ENCODE measurements at regions not wholly inside any gene's neighbourhood (a gene's known extent, or its start where the extent isn't known, plus 50 kb on each side); places are given as distances from the start of the nearest gene placed in this dataset.
"Not testable (repeated sequence)": the region's sequence is repeated elsewhere in the genome, so short reads cannot be mapped to it uniquely, and the experiment has no call there.

DNA sequence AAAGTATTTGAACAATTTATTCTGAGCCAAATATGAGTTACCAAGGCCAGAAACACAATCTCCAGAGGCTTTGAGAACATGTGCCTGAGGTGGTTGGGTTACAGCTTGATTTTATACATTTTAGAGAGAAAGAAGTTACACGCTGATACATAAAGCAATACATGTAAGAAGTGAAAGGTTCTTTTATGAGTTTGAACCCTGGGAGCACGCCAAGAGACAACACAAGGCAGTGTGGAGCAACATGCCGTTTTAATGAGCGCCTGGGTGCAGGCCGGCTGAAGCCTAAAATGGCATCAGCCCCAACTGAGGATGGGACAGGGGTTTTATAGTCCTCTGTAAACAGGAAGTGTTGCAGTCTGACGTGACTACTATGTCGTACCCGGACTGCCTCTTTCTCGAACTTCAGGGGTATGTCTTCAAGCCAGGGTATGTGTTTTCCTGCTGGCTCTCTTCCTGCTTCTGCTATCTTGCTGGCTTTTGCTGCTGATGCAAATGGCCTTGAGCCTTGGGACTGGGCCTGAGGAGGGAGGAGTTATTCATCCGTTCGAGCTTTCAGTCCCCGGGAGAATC is 193.7 kb downstream of the CYLC2 start:
- no peak for DNase-seq (ENCODE audit: extremely low read depth, low read depth)
- TF ChIP-seq, protein P1, sequence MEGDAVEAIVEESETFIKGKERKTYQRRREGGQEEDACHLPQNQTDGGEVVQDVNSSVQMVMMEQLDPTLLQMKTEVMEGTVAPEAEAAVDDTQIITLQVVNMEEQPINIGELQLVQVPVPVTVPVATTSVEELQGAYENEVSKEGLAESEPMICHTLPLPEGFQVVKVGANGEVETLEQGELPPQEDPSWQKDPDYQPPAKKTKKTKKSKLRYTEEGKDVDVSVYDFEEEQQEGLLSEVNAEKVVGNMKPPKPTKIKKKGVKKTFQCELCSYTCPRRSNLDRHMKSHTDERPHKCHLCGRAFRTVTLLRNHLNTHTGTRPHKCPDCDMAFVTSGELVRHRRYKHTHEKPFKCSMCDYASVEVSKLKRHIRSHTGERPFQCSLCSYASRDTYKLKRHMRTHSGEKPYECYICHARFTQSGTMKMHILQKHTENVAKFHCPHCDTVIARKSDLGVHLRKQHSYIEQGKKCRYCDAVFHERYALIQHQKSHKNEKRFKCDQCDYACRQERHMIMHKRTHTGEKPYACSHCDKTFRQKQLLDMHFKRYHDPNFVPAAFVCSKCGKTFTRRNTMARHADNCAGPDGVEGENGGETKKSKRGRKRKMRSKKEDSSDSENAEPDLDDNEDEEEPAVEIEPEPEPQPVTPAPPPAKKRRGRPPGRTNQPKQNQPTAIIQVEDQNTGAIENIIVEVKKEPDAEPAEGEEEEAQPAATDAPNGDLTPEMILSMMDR (IDR thresholded peaks at IDR 0.05; ENCODE audit: low read depth, low read length), result no peak

DNA sequence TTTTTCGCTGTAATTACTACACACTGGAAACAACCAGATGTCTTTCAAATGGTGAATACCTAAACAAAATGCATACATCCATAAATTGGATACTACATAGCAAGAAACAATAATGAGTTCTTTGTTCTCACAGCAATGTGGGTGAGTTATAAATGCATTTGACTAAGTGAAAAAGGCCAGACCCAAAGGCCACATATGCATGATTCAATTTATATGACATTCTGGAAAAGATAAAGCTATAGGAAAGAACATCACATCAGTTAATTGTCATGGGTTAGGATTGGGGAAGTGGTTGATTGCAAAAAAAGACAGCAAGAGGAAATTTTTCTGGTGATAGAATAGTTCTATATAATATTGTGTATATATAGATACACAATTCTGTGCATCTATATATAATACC is 198.9 kb downstream of the CYLC2 start:
- no peak for DNase-seq (ENCODE audit: extremely low read depth, low read depth)
- TF ChIP-seq, protein P1 (IDR thresholded peaks at IDR 0.05; ENCODE audit: low read depth, low read length), result no peak

DNA sequence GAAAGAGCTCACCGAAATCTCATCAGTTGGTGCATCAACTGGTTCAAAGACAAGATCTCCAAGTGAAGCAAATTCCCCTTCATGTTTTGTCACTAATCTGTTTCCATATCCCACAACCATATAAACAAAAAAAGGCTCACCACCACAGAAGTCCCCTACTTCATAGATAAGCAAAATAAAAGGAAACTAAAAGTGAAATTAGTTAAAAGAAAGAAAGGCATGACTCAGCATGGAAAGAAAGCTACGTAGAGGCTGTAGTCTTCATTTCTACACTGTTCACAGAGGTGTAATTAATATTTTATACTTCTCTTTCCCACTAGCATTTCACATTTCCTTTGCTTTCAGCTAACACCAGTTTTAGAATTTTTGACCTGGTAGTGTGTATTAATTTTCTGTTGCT is 208.0 kb downstream of the CYLC2 start:
- TF ChIP-seq, protein P1 (IDR thresholded peaks at IDR 0.05; ENCODE audit: low read depth, low read length), result no peak

DNA sequence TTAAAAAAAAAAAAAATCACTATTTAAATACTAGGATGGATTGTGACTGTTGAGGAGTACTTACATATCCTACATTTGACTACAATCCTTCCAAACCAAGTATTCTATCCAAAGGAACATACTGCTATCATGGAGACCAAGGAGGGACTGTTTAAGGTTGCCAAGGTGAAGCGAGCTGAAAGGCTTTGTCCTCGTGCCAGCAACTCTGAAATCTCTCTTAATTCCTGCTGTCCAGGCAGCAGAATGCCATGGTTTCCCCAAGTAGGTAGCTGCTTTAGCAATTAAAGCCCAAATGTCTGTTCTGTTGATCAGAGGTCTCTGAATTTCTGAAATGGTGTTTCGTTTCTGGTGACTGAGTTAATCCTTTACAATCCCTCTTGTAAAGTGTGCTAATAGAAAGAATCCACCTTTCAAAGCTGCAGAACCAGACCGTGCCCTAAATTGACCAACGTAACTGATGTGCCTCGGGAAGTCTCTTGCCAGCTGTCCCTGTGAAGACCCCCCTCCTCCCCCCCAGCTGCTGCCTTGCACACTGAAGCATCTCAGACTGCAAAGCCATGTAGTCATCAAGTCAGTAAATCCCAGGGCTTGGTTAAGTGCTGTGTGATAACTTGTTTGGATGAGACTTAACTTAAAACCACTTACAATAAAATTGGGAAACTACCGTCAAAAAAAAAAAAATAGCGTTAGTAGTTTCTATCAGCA is 210.9 kb downstream of the CYLC2 start:
- DNase-seq (ENCODE audit: extremely low read depth, low read depth), result not testable (repeated sequence)

More for the DNA sequence above, 208.0 kb downstream of the CYLC2 start:
- no peak for DNase-seq (ENCODE audit: extremely low read depth, low read depth)

DNA sequence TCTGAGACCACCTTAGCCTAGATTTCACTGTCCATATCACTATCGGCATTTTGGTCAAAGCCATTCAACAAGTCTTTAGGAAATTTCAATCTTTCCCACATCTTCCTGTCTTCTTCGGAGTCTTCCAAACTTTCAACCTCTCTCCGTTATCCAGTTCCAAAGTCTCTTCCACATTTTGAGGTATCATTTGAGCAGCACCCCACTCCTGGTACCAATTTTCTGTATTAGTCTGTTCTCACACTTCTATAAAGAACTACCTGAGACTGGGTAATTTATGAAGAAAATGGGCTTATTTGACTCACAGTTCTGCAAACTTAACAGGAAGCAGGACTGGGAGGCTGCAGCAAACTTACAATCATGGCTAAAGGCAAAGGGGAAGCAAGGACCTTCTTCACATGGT is 215.5 kb downstream of the CYLC2 start:
- no peak for DNase-seq (ENCODE audit: extremely low read depth, low read depth)
- TF ChIP-seq, protein P1 (IDR thresholded peaks at IDR 0.05; ENCODE audit: low read depth, low read length), result no peak

DNA sequence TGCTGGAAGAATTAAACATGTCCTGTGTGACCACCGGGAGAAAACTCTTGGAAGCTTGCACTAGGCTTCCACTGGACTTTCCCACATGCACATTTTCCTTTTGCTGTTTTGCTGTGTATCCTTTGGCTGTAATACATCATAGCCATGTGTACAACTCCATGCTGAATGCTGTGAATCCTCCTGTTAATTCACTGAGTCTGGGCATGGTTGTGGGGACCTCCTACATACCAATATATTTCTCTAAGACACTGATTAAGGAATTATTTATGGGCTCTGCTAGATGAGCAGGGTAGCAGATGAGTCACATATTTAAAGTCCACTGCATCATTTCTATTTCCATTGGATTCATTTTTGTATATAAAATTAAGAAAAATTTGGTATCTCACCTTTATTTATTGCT is 220.1 kb downstream of the CYLC2 start:
- DNase-seq (ENCODE audit: extremely low read depth, low read depth), result no peak

DNA sequence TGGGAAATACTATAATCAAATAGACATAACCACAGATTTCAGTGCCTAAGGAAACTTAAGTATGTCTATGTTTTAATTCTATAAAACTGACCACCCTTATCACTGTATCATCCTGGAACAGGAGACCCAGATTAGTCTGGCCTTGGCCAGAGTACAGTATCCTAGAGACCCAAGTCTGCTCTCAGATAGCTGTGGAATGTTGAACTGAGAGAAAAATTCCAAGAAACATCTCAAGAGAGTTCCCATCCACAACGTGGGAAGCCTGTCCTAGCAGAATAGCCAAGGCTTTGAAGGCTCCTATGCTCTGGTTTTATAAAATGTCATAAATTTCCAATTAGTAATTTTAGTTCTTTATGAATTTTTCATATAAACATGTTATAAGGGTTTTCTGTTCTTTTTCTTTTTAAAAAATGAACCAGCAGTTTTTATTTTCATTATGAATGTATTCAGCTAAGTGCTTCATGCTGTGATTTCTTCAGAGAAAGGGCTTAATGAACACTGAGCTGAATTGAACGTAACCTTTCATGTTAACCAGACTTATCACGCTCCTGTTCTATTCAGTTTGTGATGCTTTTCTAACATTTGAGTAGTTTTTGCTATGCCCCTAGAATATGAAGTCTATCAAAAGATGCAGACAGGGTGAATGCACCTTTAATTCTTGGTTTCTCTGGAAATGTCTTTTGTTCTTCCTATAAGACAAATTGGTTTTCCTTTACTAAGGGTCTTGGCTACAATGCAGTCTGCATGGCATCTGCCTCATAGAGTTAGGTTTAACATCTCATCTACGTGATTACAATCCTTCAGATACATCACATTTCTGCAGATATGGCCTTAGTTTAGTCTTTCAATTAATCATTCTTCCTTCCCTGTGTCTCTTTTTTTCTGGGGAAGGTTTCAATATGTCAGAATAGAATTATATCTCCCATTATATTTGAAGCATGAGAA is 230.8 kb downstream of the CYLC2 start:
- DNase-seq (ENCODE audit: extremely low read depth, low read depth), result no peak

More for the DNA sequence above, 220.1 kb downstream of the CYLC2 start:
- TF ChIP-seq, protein P1 (IDR thresholded peaks at IDR 0.05; ENCODE audit: low read depth, low read length), result no peak

More for the DNA sequence above, 230.8 kb downstream of the CYLC2 start:
- TF ChIP-seq, protein P1 (IDR thresholded peaks at IDR 0.05; ENCODE audit: low read depth, low read length), result no peak
